Calu3 (cell line): ENCODE measurements at regions not wholly inside any gene's neighbourhood (a gene's known extent, or its start where the extent isn't known, plus 50 kb on each side); places are given as distances from the start of the nearest gene placed in this dataset.

Experiments
- BruUV-seq: library from RNA; stranded (reverse); fragments of 400-500 nt; replicated peaks from 2 replicates; lab custom pipeline; 2021; lab: Mats Ljungman, UMichigan
- CTCF ChIA-PET: fragments of 300-600 bp; sonication (Branson Sonifier 250); formaldehyde crosslinking; loops from one replicate; lab custom pipeline; 2022; ENCODE audit warnings: antibody characterized with exemption; lab: Charles Lee
- DNase-seq: peaks from one replicate; pipeline ENCODE4 v3.0.0; 2022
- H3K27ac Mint-ChIP-seq: one replicate; pipeline ENCODE4 v1.8.0; 2022; ENCODE audit warnings: mixed read lengths; ENCODE audit not compliant: unreplicated experiment
- H3K27me3 Mint-ChIP-seq: one replicate; pipeline ENCODE4 v1.8.0; 2022; ENCODE audit warnings: mixed read lengths; ENCODE audit not compliant: unreplicated experiment
- H3K36me3 Mint-ChIP-seq: one replicate; pipeline ENCODE4 v1.8.0; 2022; ENCODE audit warnings: mild to moderate bottlenecking, moderate library complexity, mixed read lengths; ENCODE audit not compliant: insufficient read depth, unreplicated experiment
- H3K4me1 Mint-ChIP-seq: one replicate; pipeline ENCODE4 v1.8.0; 2022; ENCODE audit warnings: mild to moderate bottlenecking, low read depth, mixed read lengths; ENCODE audit not compliant: unreplicated experiment
- H3K4me3 Mint-ChIP-seq: one replicate; pipeline ENCODE4 v1.8.0; 2022; ENCODE audit warnings: mild to moderate bottlenecking, low read depth, moderate library complexity, mixed read lengths; ENCODE audit not compliant: unreplicated experiment
- H3K9me3 Mint-ChIP-seq: one replicate; pipeline ENCODE4 v1.8.0; 2022; ENCODE audit warnings: low read depth, mixed read lengths; ENCODE audit not compliant: unreplicated experiment
- intact Hi-C: fragments of 100-400 bp; cut with micrococcal nuclease; formaldehyde crosslinking; loops from one replicate; pipeline ENCODE4 v1.10.0; 2022; ENCODE audit not compliant: unreplicated experiment
- TF ChIP-seq, protein P1 (sequence below): fragments of 200-600 bp; IDR thresholded peaks from one replicate; pipeline ENCODE4 v1.8.0; 2022; ENCODE audit warnings: antibody characterized with exemption; ENCODE audit not compliant: unreplicated experiment

DNA sequence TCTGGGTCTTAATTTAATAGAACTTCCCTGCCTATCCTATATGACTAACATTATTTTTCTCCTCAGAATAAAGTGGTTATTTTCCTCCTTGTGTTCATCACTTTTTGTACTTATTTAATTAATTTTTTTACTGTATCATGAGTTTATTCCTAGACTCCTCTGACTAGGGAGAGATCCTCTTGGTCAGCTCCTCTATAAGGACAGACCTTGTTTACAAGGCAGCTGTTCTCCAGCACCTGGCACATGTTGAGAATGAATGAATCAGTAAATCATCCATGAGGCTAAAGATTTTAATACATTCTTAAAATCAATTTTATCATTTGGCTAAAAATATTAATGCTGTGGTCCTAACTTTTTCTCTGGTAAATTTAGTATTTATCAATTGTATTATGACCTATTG, 139.8 kb downstream of the NUDT12 start:
- BruUV-seq = no TSS peak
- H3K27ac Mint-ChIP-seq = no peak overlapping the region
- H3K4me3 Mint-ChIP-seq = no peak overlapping the region
- intact Hi-C loops = no loop called here
- DNase-seq = no peak
- no peaks in the 10 kb centered on the region for H3K36me3 Mint-ChIP-seq
- no peaks in the 10 kb centered on the region for H3K27me3 Mint-ChIP-seq
- CTCF ChIA-PET = no interaction called here
- TF ChIP-seq, protein P1, sequence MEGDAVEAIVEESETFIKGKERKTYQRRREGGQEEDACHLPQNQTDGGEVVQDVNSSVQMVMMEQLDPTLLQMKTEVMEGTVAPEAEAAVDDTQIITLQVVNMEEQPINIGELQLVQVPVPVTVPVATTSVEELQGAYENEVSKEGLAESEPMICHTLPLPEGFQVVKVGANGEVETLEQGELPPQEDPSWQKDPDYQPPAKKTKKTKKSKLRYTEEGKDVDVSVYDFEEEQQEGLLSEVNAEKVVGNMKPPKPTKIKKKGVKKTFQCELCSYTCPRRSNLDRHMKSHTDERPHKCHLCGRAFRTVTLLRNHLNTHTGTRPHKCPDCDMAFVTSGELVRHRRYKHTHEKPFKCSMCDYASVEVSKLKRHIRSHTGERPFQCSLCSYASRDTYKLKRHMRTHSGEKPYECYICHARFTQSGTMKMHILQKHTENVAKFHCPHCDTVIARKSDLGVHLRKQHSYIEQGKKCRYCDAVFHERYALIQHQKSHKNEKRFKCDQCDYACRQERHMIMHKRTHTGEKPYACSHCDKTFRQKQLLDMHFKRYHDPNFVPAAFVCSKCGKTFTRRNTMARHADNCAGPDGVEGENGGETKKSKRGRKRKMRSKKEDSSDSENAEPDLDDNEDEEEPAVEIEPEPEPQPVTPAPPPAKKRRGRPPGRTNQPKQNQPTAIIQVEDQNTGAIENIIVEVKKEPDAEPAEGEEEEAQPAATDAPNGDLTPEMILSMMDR = no peak
- no peaks in the 10 kb centered on the region for H3K4me1 Mint-ChIP-seq
- no peaks in the 10 kb centered on the region for H3K9me3 Mint-ChIP-seq

- H3K27me3 Mint-ChIP-seq = no peaks in the 10 kb centered on the region
- intact Hi-C loops = no loop called here
- no TSS peak for BruUV-seq
- H3K36me3 Mint-ChIP-seq = no peaks in the 10 kb centered on the region
- H3K4me1 Mint-ChIP-seq = no peaks in the 10 kb centered on the region
- H3K4me3 Mint-ChIP-seq = no peak overlapping the region
- no peaks in the 10 kb centered on the region for H3K9me3 Mint-ChIP-seq
- CTCF ChIA-PET = interaction anchor here (0.7 kb wide), 1 partner anchor 819 kb away, joined by 4 read pairs; no protein-coding TSS in a partner anchor
- no peak for DNase-seq
- TF ChIP-seq, protein P1 = no peak
- H3K27ac Mint-ChIP-seq = no peak overlapping the region
These were observed 148.0 kb downstream of the NUDT12 start for GRCh38 chr5:103414604-103415003.

GRCh38 chr5:103411711-103412110, 150.9 kb downstream of the NUDT12 start:
- no peak for DNase-seq
- intact Hi-C loops = no loop called here
- no peaks in the 10 kb centered on the region for H3K36me3 Mint-ChIP-seq
- no peaks in the 10 kb centered on the region for H3K9me3 Mint-ChIP-seq
- no peak overlapping the region for H3K4me3 Mint-ChIP-seq
- CTCF ChIA-PET = no interaction called here
- no peaks in the 10 kb centered on the region for H3K4me1 Mint-ChIP-seq
- H3K27ac Mint-ChIP-seq = no peak overlapping the region
- no peaks in the 10 kb centered on the region for H3K27me3 Mint-ChIP-seq
- no TSS peak for BruUV-seq
- TF ChIP-seq, protein P1 = no peak

GRCh38 chr5:103410172-103410571, 151.6 kb downstream of the MACIR start:
- Mint-ChIP-seq H3K36me3 (no peaks in the 10 kb centered on the region), H3K4me1 (no peaks in the 10 kb centered on the region), H3K27me3 (no peaks in the 10 kb centered on the region), H3K27ac (no peak overlapping the region), H3K4me3 (no peak overlapping the region), H3K9me3 (no peaks in the 10 kb centered on the region)
- DNase-seq = no peak
- intact Hi-C loops = no loop called here
- TF ChIP-seq, protein P1 = no peak
- BruUV-seq = no TSS peak
- CTCF ChIA-PET = no interaction called here
